Dermis microvascular lymphatic vessel endothelial cell (primary cell): ENCODE measurements at regions not wholly inside any gene's neighbourhood (a gene's known extent, or its start where the extent isn't known, plus 50 kb on each side); places are given as distances from the start of the nearest gene placed in this dataset.

Experiments used
- DNase-seq, 2 donors: peaks; one replicate each; pipeline versions ENCODE4 v3.0.0 to v3.0.0-alpha.2; 2010; ENCODE audit warnings: low read depth in 2 of 2

DNA sequence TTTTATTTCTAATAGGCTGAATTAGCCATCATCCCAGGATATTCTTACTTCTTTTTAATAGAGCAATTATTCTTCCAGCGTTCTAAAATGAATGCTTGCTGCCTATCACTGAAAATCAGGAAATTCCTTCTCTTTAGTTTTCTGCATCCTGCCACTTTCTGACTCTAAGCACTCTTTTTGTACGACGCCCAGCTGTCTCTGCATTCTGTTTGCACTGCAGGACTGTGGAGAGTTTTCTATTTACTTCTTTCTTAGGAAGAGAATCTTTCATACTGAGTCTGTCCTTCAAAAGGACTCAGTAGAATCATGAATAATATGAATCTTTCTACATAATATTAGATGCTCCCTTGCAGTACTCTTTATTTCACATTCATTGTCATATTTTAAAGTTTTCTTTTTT lies 360.4 kb upstream of the DSEL start:
- DNase-seq, result no peak

- DNase-seq, result no peak
These were observed 359.4 kb upstream of the DSEL start for GRCh38 chr18:67875944-67876343.

GRCh38 chr18:67875060-67875459 lies 358.5 kb upstream of the DSEL start:
- no peak for DNase-seq

- no peak for DNase-seq
These were observed 348.9 kb upstream of the DSEL start for GRCh38 chr18:67865400-67865799.

DNA sequence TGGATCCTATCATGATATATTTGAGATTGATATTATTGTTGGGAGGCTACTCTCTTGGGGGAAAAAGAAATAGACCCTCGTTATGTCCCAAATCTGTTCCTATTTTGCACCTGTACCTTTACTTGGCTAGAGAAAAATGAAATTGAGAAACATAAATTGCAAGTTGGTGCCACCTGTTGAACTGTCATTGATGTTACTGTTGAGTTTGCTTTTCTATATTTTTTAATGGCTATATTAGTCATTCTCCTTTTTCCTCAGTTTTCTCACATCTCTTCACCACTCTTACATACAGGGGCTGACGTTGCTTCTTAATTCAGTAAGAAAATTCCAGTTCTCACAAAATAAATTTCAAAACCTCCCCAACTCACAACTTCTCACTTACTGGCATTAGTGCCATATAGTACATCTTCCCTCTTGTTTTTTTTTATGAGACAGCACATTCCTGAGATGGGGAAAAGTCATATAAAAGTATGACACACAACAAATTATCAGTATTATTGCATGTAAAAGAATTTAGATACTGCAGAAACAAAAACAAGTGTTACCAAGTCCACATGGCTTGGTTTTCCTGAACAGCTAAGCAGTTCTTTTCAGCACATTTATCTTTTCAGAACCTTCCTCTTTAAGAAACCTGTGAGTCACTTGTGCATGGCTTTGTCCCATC lies 348.3 kb upstream of the DSEL start:
- no peak for DNase-seq

GRCh38 chr18:67862069-67862468 lies 345.5 kb upstream of the DSEL start:
- no peak for DNase-seq

GRCh38 chr18:67854340-67854739 lies 337.8 kb upstream of the DSEL start:
- no peak for DNase-seq

GRCh38 chr18:67846422-67847098 lies 330.0 kb upstream of the DSEL start:
- no peak for DNase-seq

DNA sequence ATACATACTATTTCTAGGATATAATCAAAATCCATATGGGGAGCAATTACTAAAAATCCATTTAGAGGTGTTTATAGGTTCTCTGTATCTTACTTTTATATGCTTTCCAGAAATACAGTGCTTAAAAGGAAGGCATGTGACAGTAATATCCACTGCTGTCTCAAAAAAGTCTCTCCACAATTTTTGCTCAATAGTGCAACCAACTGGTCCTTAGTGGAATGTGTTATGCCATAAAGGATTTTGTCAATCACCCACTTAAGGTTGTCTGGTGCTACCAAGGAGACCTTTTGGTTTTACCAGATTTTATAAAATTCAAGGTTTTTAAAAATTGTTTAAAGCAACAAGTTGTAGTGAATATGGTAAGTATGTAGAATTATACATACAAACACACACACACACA lies 328.5 kb upstream of the DSEL start:
- DNase-seq, result peak in 1 of 2 donors; percentile 9

DNA sequence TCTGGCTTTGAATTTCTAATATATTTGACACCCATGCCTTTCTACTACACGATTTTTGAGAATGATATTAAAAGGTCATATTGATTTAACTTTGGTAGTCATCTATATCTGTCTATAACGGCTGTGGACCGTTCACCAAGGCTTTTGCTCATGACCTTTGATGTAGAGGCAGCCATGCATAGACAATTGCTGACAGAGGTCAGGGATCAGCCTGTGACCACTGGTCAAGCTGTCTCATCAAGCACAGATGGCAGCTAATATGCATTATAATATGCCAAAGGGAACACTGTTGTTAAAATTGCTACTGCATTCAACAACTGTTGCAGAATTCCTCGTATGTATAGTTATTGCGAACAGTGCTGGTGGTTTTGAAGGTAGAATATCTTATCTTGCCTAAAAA lies 323.9 kb upstream of the DSEL start:
- no peak for DNase-seq

- no peak for DNase-seq
These were observed 301.9 kb upstream of the DSEL start for GRCh38 chr18:67818432-67818831.

GRCh38 chr18:67815280-67815679 lies 298.8 kb upstream of the DSEL start:
- no peak for DNase-seq

DNA sequence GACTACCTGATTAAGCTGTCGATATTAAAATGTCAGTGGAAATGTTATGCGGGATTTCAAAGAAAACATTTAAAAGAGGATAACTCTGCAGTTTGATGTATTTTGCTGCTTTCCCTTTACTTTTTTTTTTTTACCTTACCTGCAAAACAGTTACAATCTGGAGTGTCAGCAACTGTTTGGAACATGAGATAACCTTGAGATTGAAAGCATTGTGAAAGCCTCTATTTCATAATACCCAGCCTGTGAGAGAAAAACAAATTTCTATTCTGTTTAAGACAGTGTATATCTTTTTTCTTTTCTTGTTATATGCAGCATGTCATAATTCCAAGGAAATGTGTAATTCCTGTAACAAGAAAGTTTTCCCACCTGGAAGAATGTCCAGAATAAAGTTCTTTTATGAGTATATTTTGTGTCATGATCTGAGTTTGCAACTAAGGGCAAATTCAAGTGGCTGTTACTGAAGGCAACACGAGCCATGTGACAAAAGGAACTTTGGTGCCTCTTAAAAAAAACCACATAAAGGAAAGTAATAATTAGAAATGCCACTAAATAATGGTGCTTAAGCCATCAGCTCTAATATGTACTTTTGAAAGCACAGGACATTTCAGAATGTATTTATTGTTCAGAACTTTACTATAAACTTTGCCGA lies 297.0 kb upstream of the DSEL start:
- no peak for DNase-seq

DNA sequence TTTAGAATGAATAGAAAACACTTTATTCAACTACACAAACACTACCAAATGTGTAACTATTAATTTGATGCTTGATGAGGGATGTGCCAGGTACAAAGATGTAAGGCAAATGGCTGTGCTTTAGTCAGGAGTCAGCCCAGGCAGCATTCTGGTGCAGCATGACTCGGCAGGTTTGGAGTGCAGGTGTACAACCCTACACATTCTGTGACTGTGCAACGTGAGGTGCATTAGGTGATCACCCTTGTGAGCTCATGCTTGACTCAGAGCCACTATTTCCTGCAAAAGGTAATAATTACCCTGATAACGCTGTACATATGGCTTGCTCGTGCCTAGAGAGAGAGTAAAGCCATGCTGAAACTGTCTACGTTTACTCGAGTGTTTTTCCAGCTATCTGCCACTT lies 288.7 kb upstream of the DSEL start:
- DNase-seq, result no peak

- DNase-seq, result no peak
These were observed 278.0 kb upstream of the DSEL start for GRCh38 chr18:67794521-67794920.

GRCh38 chr18:67790527-67790926 lies 274.0 kb upstream of the DSEL start:
- no peak for DNase-seq

- DNase-seq, result no peak
These were observed 272.6 kb upstream of the DSEL start for GRCh38 chr18:67789165-67789545.

DNA sequence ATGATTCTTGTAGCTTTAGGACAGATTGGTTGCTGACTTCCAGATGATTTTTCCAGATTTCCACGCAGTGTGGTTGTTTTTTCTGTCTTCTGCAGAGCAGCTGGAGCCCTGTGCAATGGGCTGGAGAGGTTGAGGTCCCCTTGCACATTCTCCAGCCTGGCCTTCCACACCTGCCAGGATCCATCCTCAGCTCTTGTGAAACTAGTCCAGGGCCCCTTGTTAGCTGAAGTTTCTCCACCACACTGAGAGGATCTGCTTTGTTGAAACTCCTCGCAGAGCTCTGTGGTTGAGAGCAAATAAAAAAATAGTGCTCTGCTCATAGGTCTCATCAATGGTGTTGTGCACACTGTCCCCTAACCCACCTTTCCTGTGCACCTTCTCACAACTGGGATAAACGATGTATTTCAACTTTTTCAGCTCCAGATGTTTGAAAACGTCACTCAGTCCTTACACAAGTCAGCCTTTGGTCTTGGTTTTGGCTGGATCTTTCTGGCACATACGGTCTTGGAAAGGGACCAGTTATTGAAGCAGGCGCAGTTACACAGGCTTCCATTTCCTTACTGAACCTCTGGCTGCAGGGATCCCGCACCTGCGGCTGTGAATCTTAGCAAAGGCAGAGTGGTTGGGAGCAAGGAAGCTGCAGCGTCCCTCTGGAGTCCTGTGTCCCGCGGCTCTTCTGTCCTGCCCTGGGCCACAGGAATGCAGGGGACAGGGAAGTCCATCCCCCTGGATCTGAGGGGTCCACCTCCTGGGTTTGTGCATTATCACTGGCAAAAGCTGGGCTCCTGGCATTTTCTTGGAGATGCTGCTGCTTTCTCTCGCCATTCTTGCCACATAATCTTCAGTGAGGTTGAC lies 272.0 kb upstream of the DSEL start:
- DNase-seq, result no peak

GRCh38 chr18:67783196-67783946 lies 266.9 kb upstream of the DSEL start:
- peak in 1 of 2 donors; percentile 44 for DNase-seq

DNA sequence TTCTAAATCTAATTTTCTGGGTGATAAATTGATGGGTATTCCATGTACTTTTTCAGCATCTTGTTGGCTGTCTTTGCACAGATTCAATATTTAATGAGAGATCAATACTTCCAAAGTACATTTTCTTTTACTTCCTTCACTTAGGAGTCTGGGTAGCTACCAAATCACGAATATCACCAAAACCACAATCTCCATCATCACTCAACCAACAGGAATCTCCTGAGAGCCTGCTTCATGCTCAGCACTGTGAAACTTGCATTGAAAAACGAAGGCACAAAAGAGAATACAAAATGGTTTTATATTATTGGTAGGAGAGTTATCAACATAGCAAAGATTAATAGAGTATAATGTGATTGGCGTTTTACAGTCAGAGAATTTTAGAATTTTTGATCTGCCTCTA lies 261.5 kb upstream of the DSEL start:
- DNase-seq, result no peak

DNA sequence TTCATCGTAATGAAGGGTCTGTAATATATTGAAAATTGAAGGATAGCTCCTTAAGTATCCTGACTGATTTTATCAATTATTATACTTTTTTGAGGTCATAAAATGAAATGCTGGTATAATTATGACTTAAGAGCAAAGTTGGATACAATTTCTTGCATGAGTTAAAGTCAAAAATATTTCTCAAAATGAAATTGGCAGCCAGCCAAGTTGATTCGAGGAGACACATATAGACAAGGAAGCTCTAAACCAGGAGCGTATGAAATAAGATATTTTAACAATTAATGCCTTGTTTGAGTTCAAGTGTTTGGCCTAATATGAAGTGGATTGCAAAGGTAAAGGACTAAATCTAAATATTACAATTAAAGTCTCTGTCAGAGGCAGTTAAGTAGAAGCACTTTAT lies 260.4 kb upstream of the DSEL start:
- DNase-seq, result peak in 1 of 2 donors; percentile 7
